ENCODE measurements at regions not wholly inside any gene's neighbourhood (a gene's known extent, or its start where the extent isn't known, plus 50 kb on each side); places are given as distances from the start of the nearest gene placed in this dataset.

DNA sequence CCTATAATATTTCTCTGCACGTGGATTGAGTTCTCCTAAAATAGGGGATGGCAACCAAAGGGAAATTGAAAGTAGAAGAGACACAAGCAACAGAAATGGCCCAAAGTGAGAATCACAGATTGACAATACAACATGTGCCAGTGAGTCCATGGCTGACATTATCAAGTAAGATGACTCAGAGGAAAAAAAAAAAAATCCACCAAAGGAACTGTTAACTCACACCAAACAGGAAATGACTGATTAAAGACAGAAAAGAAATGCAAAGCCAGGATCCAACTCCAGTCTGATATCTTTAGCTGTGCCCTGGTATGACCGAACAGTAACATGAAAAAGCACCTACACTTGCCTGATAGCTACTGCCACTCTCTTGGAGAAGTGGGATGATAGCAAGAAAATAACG lies 485.0 kb downstream of the PRKD1 start:
- no peak for TF ChIP-seq CTCF (IDR thresholded peaks at IDR 0.05; ENCODE audit: insufficient read depth, low read depth, low read length, missing control alignments)
- peak; percentile 63 for DNase-seq (ENCODE audit: low read depth)

DNA sequence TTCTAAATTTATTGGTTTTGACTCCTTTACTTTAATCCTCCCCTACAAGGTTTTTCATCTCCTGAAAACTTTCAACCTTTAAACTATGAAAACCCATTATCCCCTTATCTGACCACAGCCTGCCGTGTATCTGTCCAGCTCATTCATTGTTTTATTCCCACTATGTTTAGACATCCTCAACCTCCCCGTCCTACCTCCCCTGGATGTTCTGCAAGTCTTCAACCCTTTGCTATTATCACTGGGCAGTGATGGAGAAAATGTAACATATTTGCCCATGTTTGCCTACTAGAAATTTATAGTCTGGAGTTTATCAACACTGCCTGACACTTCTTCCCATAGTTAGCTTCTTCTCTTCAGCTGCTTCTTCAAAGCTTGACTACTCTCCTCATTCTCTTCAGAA lies 483.4 kb downstream of the PRKD1 start:
- no peak for TF ChIP-seq CTCF (IDR thresholded peaks at IDR 0.05; ENCODE audit: insufficient read depth, low read depth, low read length, missing control alignments)
- DNase-seq (ENCODE audit: low read depth): no peak
- H3K4me3 ChIP-seq (ENCODE audit: low read length): no peak overlapping the region

More for the DNA sequence above, 485.0 kb downstream of the PRKD1 start:
- H3K4me3 ChIP-seq (ENCODE audit: low read length): no peak overlapping the region

DNA sequence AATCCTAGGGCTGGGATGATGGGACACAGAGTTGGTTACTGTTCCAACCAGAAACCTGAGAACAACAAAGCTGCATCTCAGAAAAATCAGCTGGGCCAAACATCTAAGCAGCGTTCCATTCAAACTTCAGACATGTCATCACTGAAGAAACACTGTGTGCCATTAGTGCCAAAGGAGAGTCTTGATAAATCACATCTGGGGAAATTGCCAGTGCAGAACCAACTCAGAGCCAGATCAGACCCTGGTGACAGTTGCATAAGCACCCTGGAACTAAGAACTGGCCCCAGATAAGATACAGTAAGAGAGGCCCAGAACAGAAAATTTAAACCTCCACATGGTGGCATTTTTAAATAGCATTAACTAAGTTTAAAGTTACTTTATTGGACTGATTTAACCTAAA lies 482.8 kb downstream of the PRKD1 start:
- TF ChIP-seq CTCF (IDR thresholded peaks at IDR 0.05; ENCODE audit: insufficient read depth, low read depth, low read length, missing control alignments): no peak
- H3K4me3 ChIP-seq (ENCODE audit: low read length): no peak overlapping the region
- DNase-seq (ENCODE audit: low read depth): no peak

- TF ChIP-seq CTCF (IDR thresholded peaks at IDR 0.05; ENCODE audit: insufficient read depth, low read depth, low read length, missing control alignments): no peak
- no peak for DNase-seq (ENCODE audit: low read depth)
- H3K4me3 ChIP-seq (ENCODE audit: low read length): no peak overlapping the region
Observed at GRCh38 chr14:29446971-29447370, 480.7 kb downstream of the PRKD1 start.

- no peak for TF ChIP-seq CTCF (IDR thresholded peaks at IDR 0.05; ENCODE audit: insufficient read depth, low read depth, low read length, missing control alignments)
- no peak for DNase-seq (ENCODE audit: low read depth)
- no peak overlapping the region for H3K4me3 ChIP-seq (ENCODE audit: low read length)
Observed at GRCh38 chr14:29451941-29452340, 475.7 kb downstream of the PRKD1 start.

GRCh38 chr14:29453045-29453444 lies 474.6 kb downstream of the PRKD1 start:
- TF ChIP-seq CTCF (IDR thresholded peaks at IDR 0.05; ENCODE audit: insufficient read depth, low read depth, low read length, missing control alignments): no peak
- peak; percentile 29 for DNase-seq (ENCODE audit: low read depth)
- no peak overlapping the region for H3K4me3 ChIP-seq (ENCODE audit: low read length)

GRCh38 chr14:29454026-29454693 lies 473.5 kb downstream of the PRKD1 start:
- no peak for DNase-seq (ENCODE audit: low read depth)
- no peak for TF ChIP-seq CTCF (IDR thresholded peaks at IDR 0.05; ENCODE audit: insufficient read depth, low read depth, low read length, missing control alignments)
- H3K4me3 ChIP-seq (ENCODE audit: low read length): no peak overlapping the region
